ENCODE measurements at regions not wholly inside any gene's neighbourhood (a gene's known extent, or its start where the extent isn't known, plus 50 kb on each side); places are given as distances from the start of the nearest gene placed in this dataset.

DNA sequence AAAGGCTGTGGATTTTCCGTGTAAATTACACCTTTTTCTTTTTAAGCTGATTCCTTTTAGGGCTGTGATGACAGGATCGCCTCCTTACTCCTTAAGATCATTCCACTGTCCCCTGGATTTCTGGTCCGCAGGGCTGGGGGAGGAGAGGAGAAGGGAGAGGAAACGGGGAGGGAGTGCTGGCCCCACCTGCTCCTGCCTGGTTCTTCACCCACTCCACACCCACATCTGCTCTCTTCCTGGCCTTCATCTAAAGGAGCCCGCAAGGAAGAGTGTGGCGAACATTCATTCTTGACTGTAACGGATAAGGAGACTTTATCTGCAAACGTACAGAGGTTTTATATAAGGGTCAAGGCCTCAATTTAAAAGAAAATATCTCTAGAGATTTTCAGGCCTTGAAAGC is 242.0 kb downstream of the RHOU start:
- H3K4me2 ChIP-seq (ENCODE audit: low read length): no peak overlapping the region
- no peaks in the 10 kb centered on the region for H3F3A ChIP-seq (ENCODE audit: insufficient read depth, low read length, poor library complexity, severe bottlenecking)
- H3K27ac ChIP-seq (ENCODE audit: low read length): no peak overlapping the region
- H3K9me3 ChIP-seq (ENCODE audit: low read length): no peaks in the 10 kb centered on the region
- no peaks in the 10 kb centered on the region for H3K79me2 ChIP-seq (replicated peaks; ENCODE audit: insufficient read depth, low read length)
- H3K27me3 ChIP-seq (ENCODE audit: insufficient read depth, low read depth, low read length): no peaks in the 10 kb centered on the region
- TF ChIP-seq, protein P1, sequence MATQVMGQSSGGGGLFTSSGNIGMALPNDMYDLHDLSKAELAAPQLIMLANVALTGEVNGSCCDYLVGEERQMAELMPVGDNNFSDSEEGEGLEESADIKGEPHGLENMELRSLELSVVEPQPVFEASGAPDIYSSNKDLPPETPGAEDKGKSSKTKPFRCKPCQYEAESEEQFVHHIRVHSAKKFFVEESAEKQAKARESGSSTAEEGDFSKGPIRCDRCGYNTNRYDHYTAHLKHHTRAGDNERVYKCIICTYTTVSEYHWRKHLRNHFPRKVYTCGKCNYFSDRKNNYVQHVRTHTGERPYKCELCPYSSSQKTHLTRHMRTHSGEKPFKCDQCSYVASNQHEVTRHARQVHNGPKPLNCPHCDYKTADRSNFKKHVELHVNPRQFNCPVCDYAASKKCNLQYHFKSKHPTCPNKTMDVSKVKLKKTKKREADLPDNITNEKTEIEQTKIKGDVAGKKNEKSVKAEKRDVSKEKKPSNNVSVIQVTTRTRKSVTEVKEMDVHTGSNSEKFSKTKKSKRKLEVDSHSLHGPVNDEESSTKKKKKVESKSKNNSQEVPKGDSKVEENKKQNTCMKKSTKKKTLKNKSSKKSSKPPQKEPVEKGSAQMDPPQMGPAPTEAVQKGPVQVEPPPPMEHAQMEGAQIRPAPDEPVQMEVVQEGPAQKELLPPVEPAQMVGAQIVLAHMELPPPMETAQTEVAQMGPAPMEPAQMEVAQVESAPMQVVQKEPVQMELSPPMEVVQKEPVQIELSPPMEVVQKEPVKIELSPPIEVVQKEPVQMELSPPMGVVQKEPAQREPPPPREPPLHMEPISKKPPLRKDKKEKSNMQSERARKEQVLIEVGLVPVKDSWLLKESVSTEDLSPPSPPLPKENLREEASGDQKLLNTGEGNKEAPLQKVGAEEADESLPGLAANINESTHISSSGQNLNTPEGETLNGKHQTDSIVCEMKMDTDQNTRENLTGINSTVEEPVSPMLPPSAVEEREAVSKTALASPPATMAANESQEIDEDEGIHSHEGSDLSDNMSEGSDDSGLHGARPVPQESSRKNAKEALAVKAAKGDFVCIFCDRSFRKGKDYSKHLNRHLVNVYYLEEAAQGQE (IDR thresholded peaks at IDR 0.05; ENCODE audit: borderline replicate concordance): no peak
- no peak for TF ChIP-seq MXI1 (conservative IDR thresholded peaks at IDR 0.05; ENCODE audit: poor library complexity, severe bottlenecking)
- TF ChIP-seq POLR2AphosphoS5 (IDR thresholded peaks at IDR 0.05): no peak
- no peak for TF ChIP-seq EP300 (conservative IDR thresholded peaks at IDR 0.05; ENCODE audit: poor library complexity, severe bottlenecking)
- TF ChIP-seq, protein P2, sequence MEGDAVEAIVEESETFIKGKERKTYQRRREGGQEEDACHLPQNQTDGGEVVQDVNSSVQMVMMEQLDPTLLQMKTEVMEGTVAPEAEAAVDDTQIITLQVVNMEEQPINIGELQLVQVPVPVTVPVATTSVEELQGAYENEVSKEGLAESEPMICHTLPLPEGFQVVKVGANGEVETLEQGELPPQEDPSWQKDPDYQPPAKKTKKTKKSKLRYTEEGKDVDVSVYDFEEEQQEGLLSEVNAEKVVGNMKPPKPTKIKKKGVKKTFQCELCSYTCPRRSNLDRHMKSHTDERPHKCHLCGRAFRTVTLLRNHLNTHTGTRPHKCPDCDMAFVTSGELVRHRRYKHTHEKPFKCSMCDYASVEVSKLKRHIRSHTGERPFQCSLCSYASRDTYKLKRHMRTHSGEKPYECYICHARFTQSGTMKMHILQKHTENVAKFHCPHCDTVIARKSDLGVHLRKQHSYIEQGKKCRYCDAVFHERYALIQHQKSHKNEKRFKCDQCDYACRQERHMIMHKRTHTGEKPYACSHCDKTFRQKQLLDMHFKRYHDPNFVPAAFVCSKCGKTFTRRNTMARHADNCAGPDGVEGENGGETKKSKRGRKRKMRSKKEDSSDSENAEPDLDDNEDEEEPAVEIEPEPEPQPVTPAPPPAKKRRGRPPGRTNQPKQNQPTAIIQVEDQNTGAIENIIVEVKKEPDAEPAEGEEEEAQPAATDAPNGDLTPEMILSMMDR (IDR thresholded peaks at IDR 0.05; ENCODE audit: poor library complexity, severe bottlenecking): no peak
- no peak for TF ChIP-seq EZH2 (IDR thresholded peaks at IDR 0.05; ENCODE audit: borderline replicate concordance, insufficient read depth, low read length, poor library complexity, severe bottlenecking)
- no peak for TF ChIP-seq RAD21 (conservative IDR thresholded peaks at IDR 0.05)
- TF ChIP-seq TAF1 (IDR thresholded peaks at IDR 0.05; ENCODE audit: low read depth): no peak
- no peak for TF ChIP-seq SMC3 (conservative IDR thresholded peaks at IDR 0.05; ENCODE audit: poor library complexity)
- no peak overlapping the region for H3K4me3 ChIP-seq (ENCODE audit: low read length)
- H4K20me1 ChIP-seq (ENCODE audit: insufficient read depth): no peaks in the 10 kb centered on the region
- H2AFZ ChIP-seq (ENCODE audit: low read depth, low read length): no peak overlapping the region
- H3K36me3 ChIP-seq (ENCODE audit: insufficient read depth, low read length): no peaks in the 10 kb centered on the region
- H3K9me2 ChIP-seq (ENCODE audit: insufficient read depth, low read length): no peaks in the 10 kb centered on the region
- no peak overlapping the region for H3K9ac ChIP-seq (ENCODE audit: low read length)

DNA sequence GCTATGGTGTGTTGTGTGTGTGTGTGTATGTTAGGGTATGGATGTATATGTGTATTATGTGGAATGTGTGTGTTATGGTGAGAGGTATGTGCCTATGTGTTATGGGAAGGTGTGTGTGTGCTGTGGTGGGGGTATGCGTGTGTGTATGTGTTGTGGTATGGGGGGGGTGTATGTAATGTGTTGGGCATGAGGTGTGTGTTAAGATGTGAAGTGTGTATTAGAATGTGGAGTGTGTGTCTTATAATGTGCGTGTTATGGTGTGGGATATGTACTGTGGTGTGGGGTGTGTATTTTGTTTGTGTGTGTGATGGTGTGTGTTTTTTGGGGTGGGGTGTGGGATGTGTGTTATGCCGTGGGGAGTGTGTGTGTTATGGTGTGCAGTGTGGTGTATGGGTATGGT is 242.5 kb downstream of the RHOU start:
- Histone ChIP-seq H3K36me3 (ENCODE audit: insufficient read depth, low read length) (no peaks in the 10 kb centered on the region), H3K27me3 (ENCODE audit: insufficient read depth, low read depth, low read length) (no peaks in the 10 kb centered on the region), H3K27ac (ENCODE audit: low read length) (no peak overlapping the region), H4K20me1 (ENCODE audit: insufficient read depth) (no peaks in the 10 kb centered on the region), H3K4me2 (ENCODE audit: low read length) (no peak overlapping the region), H3F3A (ENCODE audit: insufficient read depth, low read length, poor library complexity, severe bottlenecking) (no peaks in the 10 kb centered on the region), H3K79me2 (replicated peaks; ENCODE audit: insufficient read depth, low read length) (no peaks in the 10 kb centered on the region), H3K9me3 (ENCODE audit: low read length) (no peaks in the 10 kb centered on the region), H3K9ac (ENCODE audit: low read length) (no peak overlapping the region), H3K4me3 (ENCODE audit: low read length) (no peak overlapping the region), H3K9me2 (ENCODE audit: insufficient read depth, low read length) (no peaks in the 10 kb centered on the region), H2AFZ (ENCODE audit: low read depth, low read length) (no peak overlapping the region)
- TF ChIP-seq RAD21 (conservative IDR thresholded peaks at IDR 0.05) (no peak), EP300 (conservative IDR thresholded peaks at IDR 0.05; ENCODE audit: poor library complexity, severe bottlenecking) (no peak), SMC3 (conservative IDR thresholded peaks at IDR 0.05; ENCODE audit: poor library complexity) (no peak), MXI1 (conservative IDR thresholded peaks at IDR 0.05; ENCODE audit: poor library complexity, severe bottlenecking) (no peak), EZH2 (IDR thresholded peaks at IDR 0.05; ENCODE audit: borderline replicate concordance, insufficient read depth, low read length, poor library complexity, severe bottlenecking) (no peak), POLR2AphosphoS5 (IDR thresholded peaks at IDR 0.05) (no peak), TAF1 (IDR thresholded peaks at IDR 0.05; ENCODE audit: low read depth) (no peak)
- TF ChIP-seq, protein P2 (IDR thresholded peaks at IDR 0.05; ENCODE audit: poor library complexity, severe bottlenecking): no peak
- TF ChIP-seq, protein P1 (IDR thresholded peaks at IDR 0.05; ENCODE audit: borderline replicate concordance): no peak
